ENCODE measurements at regions not wholly inside any gene's neighbourhood (a gene's known extent, or its start where the extent isn't known, plus 50 kb on each side); places are given as distances from the start of the nearest gene placed in this dataset.
"Not testable (repeated sequence)": the region's sequence is repeated elsewhere in the genome, so short reads cannot be mapped to it uniquely, and the experiment has no call there.

- no peak for DNase-seq (ENCODE audit: low read depth in 4 of 6, low spot score in 6 of 6)
- no peaks in the 10 kb centered on the region for H3K27me3 ChIP-seq (ENCODE audit: control insufficient read depth, insufficient read depth, low read length)
- no peak overlapping the region for H3K4me3 ChIP-seq (ENCODE audit: low read depth, low read length)
- H3K36me3 ChIP-seq (ENCODE audit: control insufficient read depth, insufficient read depth, low read length): peaks cover 20% of the 10 kb centered on the region
- H3K27ac ChIP-seq (ENCODE audit: low read depth, low read length): no peak overlapping the region
- H3K9me3 ChIP-seq (ENCODE audit: control insufficient read depth, insufficient read depth, low read length): no peaks in the 10 kb centered on the region
- WGBS (ENCODE audit: insufficient coverage): 82% methylated on average over 13 of the region's 15 CpGs
- no peaks in the 10 kb centered on the region for H3K4me1 ChIP-seq (ENCODE audit: control insufficient read depth, insufficient read depth, low read length)
These were observed 95.8 kb upstream of the UMPS start for GRCh38 chr3:124634210-124635168.

- Histone ChIP-seq H3K4me1 (ENCODE audit: control insufficient read depth, insufficient read depth, low read length) (no peaks in the 10 kb centered on the region), H3K9me3 (ENCODE audit: control insufficient read depth, insufficient read depth, low read length) (no peaks in the 10 kb centered on the region), H3K36me3 (ENCODE audit: control insufficient read depth, insufficient read depth, low read length) (peaks cover 20% of the 10 kb centered on the region), H3K27me3 (ENCODE audit: control insufficient read depth, insufficient read depth, low read length) (no peaks in the 10 kb centered on the region), H3K4me3 (ENCODE audit: low read depth, low read length) (no peak overlapping the region), H3K27ac (ENCODE audit: low read depth, low read length) (no peak overlapping the region)
- WGBS (ENCODE audit: insufficient coverage): no CpG with 5 or more reads among the region's 1 CpG
- no peak for DNase-seq (ENCODE audit: low read depth in 4 of 6, low spot score in 6 of 6)
These were observed 95.1 kb upstream of the UMPS start for GRCh38 chr3:124635169-124635539.

GRCh38 chr3:124636101-124636862 lies 94.0 kb upstream of the UMPS start:
- Histone ChIP-seq H3K4me1 (ENCODE audit: control insufficient read depth, insufficient read depth, low read length) (no peaks in the 10 kb centered on the region), H3K4me3 (ENCODE audit: low read depth, low read length) (no peak overlapping the region), H3K9me3 (ENCODE audit: control insufficient read depth, insufficient read depth, low read length) (no peaks in the 10 kb centered on the region), H3K27ac (ENCODE audit: low read depth, low read length) (no peak overlapping the region), H3K36me3 (ENCODE audit: control insufficient read depth, insufficient read depth, low read length) (peaks cover 20% of the 10 kb centered on the region), H3K27me3 (ENCODE audit: control insufficient read depth, insufficient read depth, low read length) (no peaks in the 10 kb centered on the region)
- DNase-seq (ENCODE audit: low read depth in 4 of 6, low spot score in 6 of 6): no peak
- 83% methylated on average over 2 of the region's 5 CpGs for WGBS (ENCODE audit: insufficient coverage)

GRCh38 chr3:124636863-124637296 lies 93.4 kb upstream of the UMPS start:
- no peak for DNase-seq (ENCODE audit: low read depth in 4 of 6, low spot score in 6 of 6)
- Histone ChIP-seq H3K4me3 (ENCODE audit: low read depth, low read length) (no peak overlapping the region), H3K27ac (ENCODE audit: low read depth, low read length) (no peak overlapping the region), H3K36me3 (ENCODE audit: control insufficient read depth, insufficient read depth, low read length) (peaks cover 20% of the 10 kb centered on the region), H3K27me3 (ENCODE audit: control insufficient read depth, insufficient read depth, low read length) (no peaks in the 10 kb centered on the region), H3K9me3 (ENCODE audit: control insufficient read depth, insufficient read depth, low read length) (no peaks in the 10 kb centered on the region), H3K4me1 (ENCODE audit: control insufficient read depth, insufficient read depth, low read length) (no peaks in the 10 kb centered on the region)
- 85% methylated on average over 4 of the region's 4 CpGs for WGBS (ENCODE audit: insufficient coverage)

- no CpG with 5 or more reads among the region's 6 CpGs for WGBS (ENCODE audit: insufficient coverage)
- Histone ChIP-seq H3K27me3 (ENCODE audit: control insufficient read depth, insufficient read depth, low read length) (no peaks in the 10 kb centered on the region), H3K27ac (ENCODE audit: low read depth, low read length) (no peak overlapping the region), H3K4me1 (ENCODE audit: control insufficient read depth, insufficient read depth, low read length) (no peaks in the 10 kb centered on the region), H3K9me3 (ENCODE audit: control insufficient read depth, insufficient read depth, low read length) (no peaks in the 10 kb centered on the region), H3K4me3 (ENCODE audit: low read depth, low read length) (no peak overlapping the region), H3K36me3 (ENCODE audit: control insufficient read depth, insufficient read depth, low read length) (peaks cover 10% of the 10 kb centered on the region)
- DNase-seq (ENCODE audit: low read depth in 4 of 6, low spot score in 6 of 6): no peak
These were observed 90.6 kb upstream of the UMPS start for GRCh38 chr3:124639406-124640237.

GRCh38 chr3:124640635-124641306 lies 89.5 kb upstream of the UMPS start:
- no peaks in the 10 kb centered on the region for H3K4me1 ChIP-seq (ENCODE audit: control insufficient read depth, insufficient read depth, low read length)
- no peaks in the 10 kb centered on the region for H3K27me3 ChIP-seq (ENCODE audit: control insufficient read depth, insufficient read depth, low read length)
- WGBS (ENCODE audit: insufficient coverage): 86% methylated on average over 7 of the region's 9 CpGs
- no peak overlapping the region for H3K4me3 ChIP-seq (ENCODE audit: low read depth, low read length)
- H3K36me3 ChIP-seq (ENCODE audit: control insufficient read depth, insufficient read depth, low read length): peaks cover 4% of the 10 kb centered on the region
- H3K27ac ChIP-seq (ENCODE audit: low read depth, low read length): no peak overlapping the region
- no peaks in the 10 kb centered on the region for H3K9me3 ChIP-seq (ENCODE audit: control insufficient read depth, insufficient read depth, low read length)
- no peak for DNase-seq (ENCODE audit: low read depth in 4 of 6, low spot score in 6 of 6)

- no peaks in the 10 kb centered on the region for H3K36me3 ChIP-seq (ENCODE audit: control insufficient read depth, insufficient read depth, low read length)
- 100% methylated on average over 3 of the region's 6 CpGs for WGBS (ENCODE audit: insufficient coverage)
- no peak overlapping the region for H3K4me3 ChIP-seq (ENCODE audit: low read depth, low read length)
- H3K27me3 ChIP-seq (ENCODE audit: control insufficient read depth, insufficient read depth, low read length): no peaks in the 10 kb centered on the region
- no peak for DNase-seq (ENCODE audit: low read depth in 4 of 6, low spot score in 6 of 6)
- no peak overlapping the region for H3K27ac ChIP-seq (ENCODE audit: low read depth, low read length)
- no peaks in the 10 kb centered on the region for H3K4me1 ChIP-seq (ENCODE audit: control insufficient read depth, insufficient read depth, low read length)
- no peaks in the 10 kb centered on the region for H3K9me3 ChIP-seq (ENCODE audit: control insufficient read depth, insufficient read depth, low read length)
These were observed 86.8 kb upstream of the UMPS start for GRCh38 chr3:124643453-124643852.

GRCh38 chr3:124646186-124646585 lies 84.1 kb upstream of the UMPS start:
- H3K4me1 ChIP-seq (ENCODE audit: control insufficient read depth, insufficient read depth, low read length); DNase-seq (ENCODE audit: low read depth in 4 of 6, low spot score in 6 of 6); H3K36me3 ChIP-seq (ENCODE audit: control insufficient read depth, insufficient read depth, low read length); H3K27ac ChIP-seq (ENCODE audit: low read depth, low read length); H3K4me3 ChIP-seq (ENCODE audit: low read depth, low read length); H3K9me3 ChIP-seq (ENCODE audit: control insufficient read depth, insufficient read depth, low read length); H3K27me3 ChIP-seq (ENCODE audit: control insufficient read depth, insufficient read depth, low read length): not testable (repeated sequence)
- no CpG with 5 or more reads among the region's 4 CpGs for WGBS (ENCODE audit: insufficient coverage)

- Histone ChIP-seq H3K9me3 (ENCODE audit: control insufficient read depth, insufficient read depth, low read length) (no peaks in the 10 kb centered on the region), H3K27ac (ENCODE audit: low read depth, low read length) (no peak overlapping the region), H3K36me3 (ENCODE audit: control insufficient read depth, insufficient read depth, low read length) (no peaks in the 10 kb centered on the region), H3K27me3 (ENCODE audit: control insufficient read depth, insufficient read depth, low read length) (no peaks in the 10 kb centered on the region), H3K4me3 (ENCODE audit: low read depth, low read length) (no peak overlapping the region), H3K4me1 (ENCODE audit: control insufficient read depth, insufficient read depth, low read length) (peaks cover 8% of the 10 kb centered on the region)
- WGBS (ENCODE audit: insufficient coverage): no CpG with 5 or more reads among the region's 2 CpGs
- no peak for DNase-seq (ENCODE audit: low read depth in 4 of 6, low spot score in 6 of 6)
These were observed 81.7 kb upstream of the UMPS start for GRCh38 chr3:124648551-124648950.
